Activated CD4-positive, CD25-positive, alpha-beta regulatory T cell (primary cell): ENCODE measurements at regions not wholly inside any gene's neighbourhood (a gene's known extent, or its start where the extent isn't known, plus 50 kb on each side); places are given as distances from the start of the nearest gene placed in this dataset.

Experiments
- DNase-seq, 4 experiments: peaks; one replicate each; lab custom pipeline; 2025; lab: John Stamatoyannopoulos, UW

DNA sequence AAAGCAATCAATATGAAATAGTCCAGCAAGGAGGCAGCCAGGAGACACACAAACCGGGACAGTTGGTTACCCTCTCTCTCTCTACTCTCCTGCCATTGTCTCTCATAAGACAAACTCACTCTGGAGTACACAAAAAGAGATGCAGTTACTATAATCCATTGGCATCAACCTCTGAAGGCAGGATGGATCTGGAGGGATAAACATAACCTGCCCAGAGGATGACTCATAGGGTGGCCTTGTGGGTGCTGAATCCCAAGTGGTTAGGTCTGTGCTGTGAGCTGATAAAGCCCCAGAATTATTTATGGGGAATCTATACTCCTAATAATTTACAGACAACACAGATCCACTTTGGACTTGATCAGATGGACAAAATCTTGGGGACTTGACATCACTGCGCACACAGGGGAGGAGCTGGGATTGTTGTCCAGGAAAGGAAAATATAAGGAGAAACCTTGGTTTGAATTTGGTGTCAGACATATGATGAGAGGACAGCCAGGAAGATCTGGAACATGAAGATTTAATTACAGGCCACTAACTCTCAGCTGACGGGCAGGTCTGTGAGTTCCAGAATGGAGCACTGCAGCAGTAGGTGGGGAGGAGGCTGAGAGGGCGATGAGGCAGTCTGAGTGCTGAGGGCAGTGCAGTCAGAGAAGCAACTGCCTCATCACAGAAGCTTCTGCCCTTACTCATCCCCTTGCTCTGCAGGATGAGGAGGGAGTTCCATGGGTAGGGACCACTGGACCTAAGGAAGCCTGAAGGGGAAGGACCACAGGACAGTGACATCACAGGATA, 113.9 kb upstream of the PRSS58 start:
- DNase-seq: no peak

GRCh38 chr7:142365410-142365842, 107.6 kb upstream of the PRSS58 start:
- DNase-seq: no peak

- DNase-seq: no peak
Measured at GRCh38 chr7:142364551-142364950, 106.7 kb upstream of the PRSS58 start.

- DNase-seq: no peak
Measured at GRCh38 chr7:142362349-142362748, 104.5 kb upstream of the PRSS58 start.

- no peak for DNase-seq
Measured at GRCh38 chr7:142359694-142360279, 101.9 kb upstream of the PRSS58 start.

- DNase-seq: no peak
Measured at GRCh38 chr7:142357953-142358520, 100.2 kb upstream of the PRSS58 start.

DNA sequence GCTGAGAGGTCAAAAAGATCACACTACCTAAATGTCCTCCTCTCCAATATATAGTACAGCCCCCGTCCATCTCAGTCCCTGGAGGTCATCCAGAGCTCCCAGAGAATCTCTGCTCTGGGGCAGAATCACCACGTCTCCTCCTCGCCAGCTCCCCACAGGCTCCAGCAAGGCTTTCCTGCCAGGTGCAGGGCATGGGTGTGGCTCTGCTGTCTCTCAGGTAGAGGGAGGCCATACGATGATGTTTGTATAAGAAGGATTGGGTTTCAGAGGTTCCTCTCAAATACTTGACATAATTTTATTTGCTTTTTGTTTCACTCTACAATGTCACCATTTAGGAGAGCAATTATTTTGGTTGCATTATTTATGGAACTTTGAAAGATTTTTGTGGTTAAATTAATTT, 98.3 kb upstream of the PRSS58 start:
- DNase-seq: no peak

DNA sequence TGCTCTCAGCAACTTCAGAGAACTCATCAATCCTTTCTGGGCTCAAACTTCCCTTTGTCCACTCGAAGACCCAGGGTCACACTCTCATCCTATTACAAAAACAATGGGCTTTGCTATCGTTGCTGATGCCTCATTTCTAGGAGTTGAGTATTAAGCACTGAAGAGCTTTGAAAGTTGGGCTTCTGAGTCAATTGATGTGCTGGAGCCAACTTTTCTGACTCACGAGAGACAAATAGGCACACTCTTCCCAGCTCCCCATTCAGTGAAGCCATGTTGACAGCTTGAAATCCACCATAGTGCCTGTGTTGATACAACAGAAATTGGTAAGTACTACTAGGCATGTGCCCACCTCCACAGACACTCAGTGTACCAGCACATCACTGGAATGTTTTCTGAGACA, 97.5 kb upstream of the PRSS58 start:
- DNase-seq: no peak

DNA sequence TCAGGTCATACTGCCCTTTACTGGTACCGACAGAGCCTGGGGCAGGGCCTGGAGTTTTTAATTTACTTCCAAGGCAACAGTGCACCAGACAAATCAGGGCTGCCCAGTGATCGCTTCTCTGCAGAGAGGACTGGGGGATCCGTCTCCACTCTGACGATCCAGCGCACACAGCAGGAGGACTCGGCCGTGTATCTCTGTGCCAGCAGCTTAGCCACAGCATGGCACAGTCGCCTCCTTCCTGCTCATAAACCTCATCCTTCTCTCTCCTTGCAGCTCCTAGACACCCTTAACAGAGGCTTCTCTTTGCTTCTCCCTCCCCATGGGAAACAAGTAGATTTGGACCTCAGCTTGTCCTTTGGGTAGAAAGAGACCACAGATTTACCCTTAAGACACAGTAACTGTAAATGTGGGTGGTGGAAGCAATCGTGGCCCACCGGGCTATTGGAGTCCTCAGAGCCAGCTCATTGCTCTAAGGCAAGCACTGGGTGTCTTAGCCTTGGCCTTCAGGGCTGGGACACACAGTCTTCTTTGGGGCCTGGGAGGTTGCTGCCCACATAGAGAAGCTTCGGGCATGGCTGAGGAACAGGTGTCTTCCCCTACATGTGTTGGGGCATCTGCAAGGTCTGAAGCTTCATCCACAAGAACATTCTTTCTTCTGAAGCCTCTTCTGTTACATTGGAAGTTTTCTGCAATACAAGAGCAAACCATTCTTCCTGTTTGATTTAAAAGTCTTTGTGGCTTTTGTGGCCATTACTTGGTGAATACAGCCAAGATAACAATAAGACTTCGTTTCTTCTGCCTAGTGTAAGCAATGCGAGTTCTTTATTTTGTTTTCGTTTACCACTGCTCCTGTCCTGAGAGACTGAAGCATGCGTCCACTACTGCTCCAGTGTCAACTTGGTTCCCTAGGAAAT, 95.5 kb upstream of the PRSS58 start:
- DNase-seq: no peak

DNA sequence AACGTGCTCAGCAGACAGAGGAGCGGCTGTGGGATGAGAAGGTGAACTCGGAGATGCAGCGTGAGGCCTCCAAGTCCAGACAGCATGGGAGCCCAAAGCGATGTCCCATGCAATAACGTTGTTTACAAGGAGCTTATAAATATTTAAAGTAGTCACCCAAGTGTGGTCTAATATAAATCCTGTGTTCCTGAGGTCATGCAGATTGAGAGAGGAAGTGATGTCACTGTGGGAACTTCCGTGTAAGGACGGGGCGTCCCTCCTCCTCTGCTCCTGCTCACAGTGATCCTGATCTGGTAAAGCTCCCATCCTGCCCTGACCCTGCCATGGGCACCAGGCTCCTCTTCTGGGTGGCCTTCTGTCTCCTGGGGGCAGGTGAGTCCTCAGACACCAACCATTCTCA, 94.7 kb upstream of the PRSS58 start:
- no peak for DNase-seq

GRCh38 chr7:142351145-142351544, 93.3 kb upstream of the PRSS58 start:
- no peak for DNase-seq

- DNase-seq: no peak
Measured at GRCh38 chr7:142349670-142350405, 92.0 kb upstream of the PRSS58 start.

DNA sequence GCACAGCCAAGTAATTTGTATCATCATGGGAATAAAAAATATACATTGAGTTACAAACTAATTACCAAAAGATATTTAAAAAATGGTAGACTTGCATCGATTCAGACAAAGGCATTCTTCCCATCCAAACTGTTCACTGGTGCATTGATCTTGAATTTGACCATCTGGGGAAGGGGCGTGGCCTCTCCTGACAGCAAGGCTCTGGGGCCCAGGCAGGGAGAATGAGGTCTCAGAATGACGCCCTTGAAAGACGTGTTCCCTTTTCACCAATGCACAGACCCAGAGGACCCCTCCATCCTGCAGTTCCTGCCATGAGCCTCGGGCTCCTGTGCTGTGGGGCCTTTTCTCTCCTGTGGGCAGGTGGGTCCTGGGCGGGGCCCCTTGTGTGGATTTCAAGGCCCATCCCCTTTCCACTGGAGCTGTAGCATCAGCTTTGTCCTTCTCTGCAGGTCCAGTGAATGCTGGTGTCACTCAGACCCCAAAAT, 91.1 kb upstream of the PRSS58 start:
- DNase-seq: no peak

- no peak for DNase-seq
Measured at GRCh38 chr7:142348100-142348499, 90.2 kb upstream of the PRSS58 start.

- no peak for DNase-seq
Measured at GRCh38 chr7:142347091-142347490, 89.2 kb upstream of the PRSS58 start.

GRCh38 chr7:142345811-142346210, 88.0 kb upstream of the PRSS58 start:
- DNase-seq: no peak

DNA sequence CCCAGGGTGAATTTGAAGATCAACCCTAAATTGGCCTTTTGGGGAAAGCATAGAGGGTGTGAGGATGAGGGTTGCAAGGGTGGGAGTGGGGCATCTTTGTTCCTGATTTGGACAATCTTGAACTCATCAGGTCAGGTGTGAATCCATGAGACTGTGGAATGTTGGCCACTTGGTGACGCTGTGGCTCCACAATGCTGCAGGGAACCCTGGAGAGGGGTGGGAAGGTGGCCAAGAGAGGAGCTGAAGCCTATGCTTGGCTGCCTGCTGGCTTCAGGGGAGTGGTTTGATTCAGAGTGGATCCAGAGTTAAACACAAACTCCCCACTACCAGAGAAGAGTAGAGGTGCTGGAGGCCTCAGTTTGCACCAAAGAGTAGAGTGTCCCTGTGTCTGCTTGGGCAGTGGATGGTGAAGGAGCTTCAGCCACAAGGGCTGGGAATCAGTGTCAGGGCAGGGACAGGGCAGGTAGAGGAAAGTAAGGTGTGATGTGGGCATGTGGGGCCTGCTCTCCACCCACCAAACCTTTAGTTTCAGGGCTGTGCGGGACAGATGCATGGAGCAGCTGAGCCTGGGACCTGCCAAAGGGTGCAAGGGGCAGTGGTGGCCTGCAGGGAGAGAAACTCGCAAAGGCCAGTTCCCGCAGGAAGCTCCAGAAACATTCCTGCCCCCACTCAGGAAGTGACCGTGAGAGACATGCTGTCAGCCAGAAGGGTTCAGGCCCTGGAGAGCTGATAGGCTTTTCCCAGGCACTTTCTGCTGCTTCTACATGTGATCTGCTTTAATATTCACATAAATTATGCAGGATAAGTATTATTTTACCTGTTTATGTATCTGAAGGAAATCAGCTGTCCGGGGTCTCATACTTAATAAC, 81.0 kb upstream of the PRSS58 start:
- DNase-seq: no peak

DNA sequence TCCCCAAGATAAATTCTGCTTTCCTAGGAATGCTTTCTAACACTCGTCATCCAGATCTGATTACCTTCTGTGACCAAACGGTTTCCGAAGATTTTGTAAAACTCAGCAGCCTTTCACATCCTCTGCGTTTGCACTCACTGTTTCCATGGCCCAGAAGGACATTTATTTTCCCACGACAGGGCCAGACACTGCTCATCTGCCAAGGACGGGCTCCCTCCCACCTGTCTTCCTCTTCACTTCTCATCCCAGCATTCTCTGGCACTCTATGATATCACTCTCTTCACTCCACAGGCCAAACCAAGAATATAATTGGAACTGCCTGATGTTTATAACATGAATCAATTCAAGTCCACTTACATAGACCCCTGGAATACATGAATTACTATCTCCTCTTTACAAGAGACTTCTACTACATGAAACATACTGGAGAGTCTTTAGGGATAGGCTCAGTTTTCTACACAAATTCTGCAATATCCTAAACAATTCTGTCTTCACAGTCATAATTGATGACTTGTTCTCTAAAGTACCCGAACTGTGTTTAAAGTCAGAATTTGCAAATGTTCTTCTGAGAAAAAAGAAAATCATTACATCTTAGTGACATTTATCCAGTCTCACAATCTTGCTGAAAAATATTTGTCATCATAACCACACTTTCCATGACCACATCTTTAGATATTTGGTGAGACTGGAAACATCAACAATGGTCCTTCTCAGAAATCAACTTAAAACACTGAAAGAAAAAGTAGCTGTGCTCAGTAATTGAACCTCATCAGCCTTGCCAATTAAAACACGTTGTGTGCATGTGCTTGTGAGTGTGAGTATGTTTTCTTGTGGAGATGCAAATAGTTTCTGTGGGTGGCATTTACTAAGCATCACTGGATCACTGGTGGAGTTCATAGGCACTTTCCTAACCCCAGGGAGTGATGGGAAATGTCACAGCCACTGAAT, 79.5 kb upstream of the PRSS58 start:
- DNase-seq: no peak

DNA sequence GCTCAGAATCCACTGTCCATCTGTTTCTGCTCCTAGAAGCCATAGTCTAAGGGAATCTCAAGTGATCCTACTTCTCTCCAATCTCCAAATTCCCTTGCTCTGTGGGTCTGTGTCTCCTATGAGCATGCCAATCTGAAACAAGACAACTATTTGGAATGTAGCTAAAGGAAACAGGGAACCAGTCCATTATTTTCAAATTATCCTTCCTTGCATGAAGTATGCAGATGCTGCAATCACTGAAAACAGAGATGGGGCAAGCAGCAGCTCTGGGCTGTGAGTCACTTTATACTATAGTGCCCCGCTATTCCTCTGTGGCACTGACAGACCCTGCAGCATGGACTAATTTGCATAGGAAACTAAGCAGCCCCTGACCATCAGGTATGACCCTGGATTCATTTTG, 76.9 kb upstream of the PRSS58 start:
- no peak for DNase-seq
